Esophagus squamous epithelium (tissue), 5 donors: ENCODE measurements at regions not wholly inside any gene's neighbourhood (a gene's known extent, or its start where the extent isn't known, plus 50 kb on each side); places are given as distances from the start of the nearest gene placed in this dataset.

ENCODE experiments used
- DNase-seq: peaks from one replicate; lab custom pipeline; 2025; lab: John Stamatoyannopoulos, UW
- H3K27ac ChIP-seq, 4 donors: fragments of 200-600 bp; sonication (generic); one replicate each; pipeline ENCODE4 v1.5.1; 2016 to 2019; ENCODE audit warnings: mild to moderate bottlenecking in 1 of 4
- H3K27me3 ChIP-seq, 4 donors: fragments of 200-600 bp; sonication (generic); 1 replicate in 3 of 4; 2 replicates in 1 of 4; pipeline versions ENCODE4 v1.5.1 to v1.6.0; 2017 to 2021; ENCODE audit warnings: antibody characterized with exemption in 1 of 4
- H3K36me3 ChIP-seq, 3 donors: fragments of 200-600 bp; sonication (generic); one replicate each; pipeline ENCODE4 v1.5.1; 2016 to 2019
- H3K4me1 ChIP-seq, 3 donors: fragments of 200-600 bp; sonication (generic); one replicate each; pipeline ENCODE4 v1.5.1; 2017 to 2019
- H3K4me3 ChIP-seq, 4 donors: fragments of 200-600 bp; sonication (generic); 1 replicate in 3 of 4; 2 replicates in 1 of 4; pipeline ENCODE4 v1.5.1; 2016 to 2019; ENCODE audit warnings: mild to moderate bottlenecking in 2 of 4, moderate library complexity in 1 of 4
- H3K9me3 ChIP-seq, 3 donors: fragments of 200-600 bp; sonication (generic); one replicate each; pipeline ENCODE4 v1.5.1; 2016 to 2019
- CTCF ChIP-seq, 6 experiments: fragments of 450-650 bp in 4 of 6; fragments of 200-600 bp in 2 of 6; sonication (generic) in 2 of 6; IDR thresholded peaks; one replicate each; pipeline ENCODE4 v1.5.1; 2016 to 2019; ENCODE audit warnings: antibody characterized with exemption in 6 of 6, mild to moderate bottlenecking in 4 of 6, moderate library complexity in 4 of 6
- POLR2A ChIP-seq, 4 donors: fragments of 450-650 bp; IDR thresholded peaks; one replicate each; pipeline ENCODE4 v1.6.1; 2017; ENCODE audit warnings: antibody characterized with exemption in 4 of 4, mild to moderate bottlenecking in 4 of 4, moderate library complexity in 3 of 4
- WGBS, 2 donors: methylation state at CpG; one replicate each; pipeline ENCODE4 v1.1.5; 2018; 5-methylcytosine and 5-hydroxymethylcytosine counted together
- intact Hi-C: fragments of 100-400 bp; cut with DNase I; formaldehyde crosslinking; loops from one replicate; pipeline ENCODE4 v1.15.0; 2022
- donor health status: DM: yes; HTN: yes; CAD: no.

- no peaks in the 10 kb centered on the region for H3K36me3 ChIP-seq
- no peak for DNase-seq
- H3K27ac ChIP-seq = no peak overlapping the region
- no peaks in the 10 kb centered on the region for H3K9me3 ChIP-seq
- 59 to 72% methylated on average over 1 of the region's 1 CpG for WGBS, 2 donors
- H3K4me1 ChIP-seq = no peaks in the 10 kb centered on the region
- intact Hi-C loops = no loop called here
- no peaks in the 10 kb centered on the region for H3K27me3 ChIP-seq
- H3K4me3 ChIP-seq = no peak overlapping the region
- TF ChIP-seq POLR2A (IDR thresholded peaks at IDR 0.05) (no peak), CTCF (IDR thresholded peaks at IDR 0.05) (no peak)
Measured at GRCh38 chr4:137082061-137082460, 450.2 kb downstream of the PCDH18 start.

GRCh38 chr4:137076908-137077307 is 455.4 kb downstream of the PCDH18 start:
- H3K9me3 ChIP-seq = no peaks in the 10 kb centered on the region
- H3K27ac ChIP-seq = no peak overlapping the region
- WGBS, 2 donors = 50% methylated on average over 1 of the region's 3 CpGs; no CpG with 5 or more reads in 1 of the 2 donors
- no peak for TF ChIP-seq CTCF (IDR thresholded peaks at IDR 0.05)
- intact Hi-C loops = no loop called here
- DNase-seq = no peak
- no peaks in the 10 kb centered on the region for H3K27me3 ChIP-seq
- H3K4me1 ChIP-seq = no peaks in the 10 kb centered on the region
- no peak overlapping the region for H3K4me3 ChIP-seq
- no peaks in the 10 kb centered on the region for H3K36me3 ChIP-seq

GRCh38 chr4:137075586-137075985 is 456.7 kb downstream of the PCDH18 start:
- TF ChIP-seq POLR2A (IDR thresholded peaks at IDR 0.05) (no peak), CTCF (IDR thresholded peaks at IDR 0.05) (no peak)
- 71 to 80% methylated on average over 4 of the region's 4 CpGs for WGBS, 2 donors

GRCh38 chr4:137070614-137071013 is 461.7 kb downstream of the PCDH18 start:
- H3K27me3 ChIP-seq = no peaks in the 10 kb centered on the region
- no peaks in the 10 kb centered on the region for H3K36me3 ChIP-seq
- TF ChIP-seq CTCF (IDR thresholded peaks at IDR 0.05) (no peak), POLR2A (IDR thresholded peaks at IDR 0.05) (no peak)
- H3K27ac ChIP-seq = no peak overlapping the region
- no peak overlapping the region for H3K4me3 ChIP-seq
- intact Hi-C loops = no loop called here
- DNase-seq = no peak
- H3K9me3 ChIP-seq = no peaks in the 10 kb centered on the region
- H3K4me1 ChIP-seq = no peaks in the 10 kb centered on the region
- WGBS, 2 donors = 60 to 81% methylated on average over 2 of the region's 2 CpGs

More at GRCh38 chr4:137075586-137075985, 456.7 kb downstream of the PCDH18 start:
- no peaks in the 10 kb centered on the region for H3K9me3 ChIP-seq
- no peak overlapping the region for H3K27ac ChIP-seq
- no peaks in the 10 kb centered on the region for H3K27me3 ChIP-seq
- DNase-seq = no peak
- H3K4me3 ChIP-seq = no peak overlapping the region
- intact Hi-C loops = no loop called here
- H3K4me1 ChIP-seq = no peaks in the 10 kb centered on the region
- H3K36me3 ChIP-seq = no peaks in the 10 kb centered on the region

- WGBS, 2 donors = 95 to 100% methylated on average over 1 to 2 of the region's 2 CpGs
- H3K4me3 ChIP-seq = no peak overlapping the region
- H3K27ac ChIP-seq = no peak overlapping the region
- no peaks in the 10 kb centered on the region for H3K9me3 ChIP-seq
- no peaks in the 10 kb centered on the region for H3K36me3 ChIP-seq
- DNase-seq = no peak
- intact Hi-C loops = no loop called here
- H3K27me3 ChIP-seq = no peaks in the 10 kb centered on the region
- TF ChIP-seq CTCF (IDR thresholded peaks at IDR 0.05) (no peak), POLR2A (IDR thresholded peaks at IDR 0.05) (no peak)
- H3K4me1 ChIP-seq = no peaks in the 10 kb centered on the region
Measured at GRCh38 chr4:137069473-137069872, 462.8 kb downstream of the PCDH18 start.
